ENCODE measurements at regions not wholly inside any gene's neighbourhood (a gene's known extent, or its start where the extent isn't known, plus 50 kb on each side); places are given as distances from the start of the nearest gene placed in this dataset.

- no peak overlapping the region for H3K27ac ChIP-seq
- no peaks in the 10 kb centered on the region for H3K4me1 ChIP-seq
- 82 to 85% methylated on average over 25 to 26 of the region's 26 CpGs for WGBS, 2 donors
- no peak for DNase-seq
- no peaks in the 10 kb centered on the region for H3K36me3 ChIP-seq
- H3K4me3 ChIP-seq (replicated peaks in 1 of 3): no peak overlapping the region
- TF ChIP-seq CTCF (IDR thresholded peaks at IDR 0.05): no peak
- TF ChIP-seq POLR2A (IDR thresholded peaks at IDR 0.05): no peak
- no peaks in the 10 kb centered on the region for H3K27me3 ChIP-seq
- intact Hi-C loops (cut with DNase I): no loop called here
- no peaks in the 10 kb centered on the region for H3K9me3 ChIP-seq
Observed at GRCh38 chr21:41622831-41623548, 115.0 kb upstream of the TMPRSS2 start.

- Histone ChIP-seq H3K4me1 (no peaks in the 10 kb centered on the region), H3K27ac (no peak overlapping the region), H3K9me3 (no peaks in the 10 kb centered on the region), H3K4me3 (replicated peaks in 1 of 3) (no peak overlapping the region), H3K36me3 (no peaks in the 10 kb centered on the region), H3K27me3 (no peaks in the 10 kb centered on the region)
- WGBS, 2 donors: 91 to 92% methylated on average over 10 of the region's 10 CpGs
- TF ChIP-seq POLR2A (IDR thresholded peaks at IDR 0.05): no peak
- no peak for TF ChIP-seq CTCF (IDR thresholded peaks at IDR 0.05)
- intact Hi-C loops (cut with DNase I): no loop called here
- no peak for DNase-seq
Observed at GRCh38 chr21:41622201-41622600, 114.2 kb upstream of the TMPRSS2 start.

- Histone ChIP-seq H3K27me3 (no peaks in the 10 kb centered on the region), H3K27ac (no peak overlapping the region), H3K4me3 (replicated peaks in 1 of 3) (no peak overlapping the region), H3K9me3 (no peaks in the 10 kb centered on the region), H3K4me1 (no peaks in the 10 kb centered on the region), H3K36me3 (no peaks in the 10 kb centered on the region)
- intact Hi-C loops (cut with DNase I): no loop called here
- TF ChIP-seq POLR2A (IDR thresholded peaks at IDR 0.05): no peak
- no peak for TF ChIP-seq CTCF (IDR thresholded peaks at IDR 0.05)
- WGBS, 2 donors: 82 to 96% methylated on average over 10 of the region's 10 CpGs
- DNase-seq: no peak
Observed at GRCh38 chr21:41621513-41621912, 113.6 kb upstream of the TMPRSS2 start.

- H3K36me3 ChIP-seq: no peaks in the 10 kb centered on the region
- DNase-seq: no peak
- no peak overlapping the region for H3K4me3 ChIP-seq (replicated peaks in 1 of 3)
- H3K4me1 ChIP-seq: peaks cover 0 to 5% of the 10 kb centered on the region in 2 donors
- no peaks in the 10 kb centered on the region for H3K27me3 ChIP-seq
- WGBS, 2 donors: 84 to 87% methylated on average over 8 of the region's 8 CpGs
- H3K27ac ChIP-seq: no peak overlapping the region
- TF ChIP-seq CTCF (IDR thresholded peaks at IDR 0.05) (no peak), POLR2A (IDR thresholded peaks at IDR 0.05) (no peak)
- intact Hi-C loops (cut with DNase I): no loop called here
- no peaks in the 10 kb centered on the region for H3K9me3 ChIP-seq
Observed at GRCh38 chr21:41620982-41621381, 113.0 kb upstream of the TMPRSS2 start.

GRCh38 chr21:41620541-41620940, 112.6 kb upstream of the TMPRSS2 start:
- Histone ChIP-seq H3K27me3 (no peaks in the 10 kb centered on the region), H3K4me1 (peaks cover 0 to 7% of the 10 kb centered on the region in 2 donors), H3K9me3 (no peaks in the 10 kb centered on the region), H3K36me3 (no peaks in the 10 kb centered on the region), H3K4me3 (replicated peaks in 1 of 3) (no peak overlapping the region), H3K27ac (no peak overlapping the region)
- 82 to 83% methylated on average over 5 to 6 of the region's 6 CpGs for WGBS, 2 donors
- DNase-seq: no peak
- intact Hi-C loops (cut with DNase I): no loop called here
- TF ChIP-seq CTCF (IDR thresholded peaks at IDR 0.05): no peak
- no peak for TF ChIP-seq POLR2A (IDR thresholded peaks at IDR 0.05)

Data from thyroid gland (tissue), 4 donors.